ENCODE measurements at regions not wholly inside any gene's neighbourhood (a gene's known extent, or its start where the extent isn't known, plus 50 kb on each side); places are given as distances from the start of the nearest gene placed in this dataset.
"Not testable (repeated sequence)": the region's sequence is repeated elsewhere in the genome, so short reads cannot be mapped to it uniquely, and the experiment has no call there.

- no peak for DNase-seq (ENCODE audit: low spot score in 2 of 2)
- no peaks in the 10 kb centered on the region for H3K9me3 ChIP-seq
- H3K4me3 ChIP-seq: no peak overlapping the region
- no peaks in the 10 kb centered on the region for H3K4me1 ChIP-seq
- no peaks in the 10 kb centered on the region; the same call in none of the 2 replicates for H3K27me3 ChIP-seq (ENCODE audit: low read depth)
- H3K36me3 ChIP-seq (replicated peaks): no peaks in the 10 kb centered on the region
- in situ Hi-C loops (cut with MboI; ENCODE audit: low sequenced_read_pairs): no loop called here
These were observed 102.1 kb upstream of the NT5E start for GRCh38 chr6:85347812-85348211.

DNA sequence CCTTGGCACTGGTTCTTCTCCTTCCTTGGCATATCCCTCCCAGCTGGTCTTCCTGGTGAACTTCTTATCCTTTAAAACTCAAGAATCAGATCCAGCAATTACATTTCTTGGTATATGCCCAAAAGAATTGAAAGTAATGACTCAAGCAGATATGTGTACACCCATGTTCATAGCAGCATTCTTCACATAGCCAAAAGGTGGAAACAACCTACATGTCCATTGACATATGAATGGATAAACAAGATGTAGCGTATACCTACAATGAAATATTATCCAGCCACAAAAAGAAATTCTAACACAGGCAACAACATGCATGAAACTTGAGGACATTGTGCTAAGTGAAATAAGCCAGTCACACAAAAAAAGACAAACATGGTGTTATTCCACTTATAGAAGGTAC lies 103.7 kb upstream of the NT5E start:
- H3K4me1 ChIP-seq: no peaks in the 10 kb centered on the region
- H3K9me3 ChIP-seq: no peaks in the 10 kb centered on the region
- in situ Hi-C loops (cut with MboI; ENCODE audit: low sequenced_read_pairs): no loop called here
- H3K36me3 ChIP-seq (replicated peaks): no peaks in the 10 kb centered on the region
- H3K4me3 ChIP-seq: no peak overlapping the region
- no peaks in the 10 kb centered on the region; the same call in 1 of the 2 replicates for H3K27me3 ChIP-seq (ENCODE audit: low read depth)
- DNase-seq (ENCODE audit: low spot score in 2 of 2): no peak

DNA sequence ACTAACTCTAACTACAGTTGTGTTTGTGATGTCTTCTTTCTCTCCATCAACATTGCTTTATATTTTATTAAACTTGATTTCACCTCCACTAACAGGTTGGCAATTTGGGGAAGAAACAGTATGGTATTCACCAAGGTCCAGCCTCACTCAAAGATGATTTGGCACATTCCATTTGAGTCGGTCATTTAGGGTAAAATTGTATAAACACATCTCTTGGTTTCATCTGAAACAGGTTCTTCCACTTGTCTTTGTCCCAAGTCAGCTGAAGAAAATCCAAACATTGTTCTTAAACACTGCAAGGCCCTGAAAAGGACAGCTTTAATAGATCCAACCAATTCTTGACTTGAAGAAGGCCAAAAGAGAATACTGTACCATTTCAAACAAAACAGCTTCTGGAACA lies 104.9 kb upstream of the NT5E start:
- Histone ChIP-seq H3K27me3 (ENCODE audit: low read depth) (no peaks in the 10 kb centered on the region; the same call in 1 of the 2 replicates), H3K9me3 (no peaks in the 10 kb centered on the region), H3K4me1 (no peaks in the 10 kb centered on the region), H3K4me3 (no peak overlapping the region), H3K36me3 (replicated peaks) (no peaks in the 10 kb centered on the region)
- DNase-seq (ENCODE audit: low spot score in 2 of 2): no peak
- in situ Hi-C loops (cut with MboI; ENCODE audit: low sequenced_read_pairs): no loop called here

DNA sequence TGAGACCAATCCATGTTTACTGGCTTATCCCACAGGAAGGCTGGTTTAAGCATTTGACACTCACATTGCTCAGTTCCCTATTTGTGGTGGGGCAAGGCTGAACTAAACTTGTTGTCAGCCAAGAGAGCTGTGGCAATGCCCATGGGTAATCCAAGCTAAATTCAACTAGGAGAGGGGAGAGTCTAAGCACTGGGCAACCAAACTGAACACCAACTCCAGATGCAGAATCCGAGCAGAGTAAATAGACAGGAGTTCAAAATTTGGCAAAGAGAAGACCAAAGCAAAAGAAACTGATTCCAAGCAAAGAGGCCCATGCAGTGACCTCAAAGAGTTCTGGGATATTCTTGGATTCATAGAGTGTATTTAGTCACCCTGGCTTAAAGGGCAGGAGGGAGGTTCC lies 106.5 kb upstream of the NT5E start:
- H3K27me3 ChIP-seq (ENCODE audit: low read depth): no peaks in the 10 kb centered on the region; the same call in 1 of the 2 replicates
- H3K4me3 ChIP-seq: no peak overlapping the region
- H3K9me3 ChIP-seq: no peaks in the 10 kb centered on the region
- no peak for DNase-seq (ENCODE audit: low spot score in 2 of 2)
- H3K36me3 ChIP-seq (replicated peaks): no peaks in the 10 kb centered on the region
- H3K4me1 ChIP-seq: no peaks in the 10 kb centered on the region
- in situ Hi-C loops (cut with MboI; ENCODE audit: low sequenced_read_pairs): no loop called here

- H3K4me1 ChIP-seq: no peaks in the 10 kb centered on the region
- H3K9me3 ChIP-seq: no peaks in the 10 kb centered on the region
- H3K27me3 ChIP-seq (ENCODE audit: low read depth): no peaks in the 10 kb centered on the region
- DNase-seq (ENCODE audit: low spot score in 2 of 2): no peak
- in situ Hi-C loops (cut with MboI; ENCODE audit: low sequenced_read_pairs): no loop called here
- H3K36me3 ChIP-seq (replicated peaks): no peaks in the 10 kb centered on the region
- no peak overlapping the region for H3K4me3 ChIP-seq
These were observed 120.7 kb upstream of the NT5E start for GRCh38 chr6:85329196-85329595.

GRCh38 chr6:85325811-85326210 lies 124.1 kb upstream of the NT5E start:
- H3K36me3 ChIP-seq (replicated peaks); in situ Hi-C loops (cut with MboI; ENCODE audit: low sequenced_read_pairs); H3K9me3 ChIP-seq; DNase-seq (ENCODE audit: low spot score in 2 of 2); H3K27me3 ChIP-seq (ENCODE audit: low read depth); H3K4me1 ChIP-seq; H3K4me3 ChIP-seq: not testable (repeated sequence)

- Histone ChIP-seq H3K27me3 (ENCODE audit: low read depth) (no peaks in the 10 kb centered on the region), H3K4me1 (no peaks in the 10 kb centered on the region), H3K4me3 (no peak overlapping the region), H3K36me3 (replicated peaks) (no peaks in the 10 kb centered on the region), H3K9me3 (no peaks in the 10 kb centered on the region)
- peak; percentile 25 to 87 for DNase-seq (ENCODE audit: low spot score in 2 of 2)
- in situ Hi-C loops (cut with MboI; ENCODE audit: low sequenced_read_pairs): no loop called here
These were observed 126.3 kb upstream of the NT5E start for GRCh38 chr6:85323435-85324040.

- Histone ChIP-seq H3K4me1 (no peaks in the 10 kb centered on the region), H3K4me3 (no peak overlapping the region), H3K9me3 (no peaks in the 10 kb centered on the region), H3K36me3 (replicated peaks) (no peaks in the 10 kb centered on the region), H3K27me3 (ENCODE audit: low read depth) (no peaks in the 10 kb centered on the region)
- DNase-seq (ENCODE audit: low spot score in 2 of 2): no peak
- in situ Hi-C loops (cut with MboI; ENCODE audit: low sequenced_read_pairs): no loop called here
These were observed 127.3 kb upstream of the NT5E start for GRCh38 chr6:85322446-85323105.

DNA sequence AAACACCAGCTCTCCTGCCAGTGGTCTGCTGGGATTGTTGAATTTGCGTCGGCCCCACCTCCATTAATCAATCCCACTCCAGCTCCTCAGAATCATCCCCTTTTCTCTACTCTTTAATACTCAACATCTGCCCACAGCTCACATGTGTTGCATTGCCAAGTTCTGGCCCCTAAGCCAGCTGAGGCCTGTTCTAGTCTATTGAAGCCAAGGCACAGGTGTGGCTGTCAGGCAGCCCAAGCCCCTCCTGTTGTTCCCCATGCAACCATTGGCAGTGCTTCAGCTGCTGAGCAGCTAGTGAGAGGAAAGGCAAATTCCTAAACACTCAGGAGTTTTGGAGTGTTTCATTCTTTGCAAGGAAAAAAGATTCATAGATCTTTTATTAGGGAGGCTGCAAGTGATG lies 128.0 kb upstream of the NT5E start:
- H3K36me3 ChIP-seq (replicated peaks): no peaks in the 10 kb centered on the region
- no peak overlapping the region for H3K4me3 ChIP-seq
- no peaks in the 10 kb centered on the region for H3K4me1 ChIP-seq
- no peaks in the 10 kb centered on the region for H3K27me3 ChIP-seq (ENCODE audit: low read depth)
- no peak for DNase-seq (ENCODE audit: low spot score in 2 of 2)
- H3K9me3 ChIP-seq: no peaks in the 10 kb centered on the region
- in situ Hi-C loops (cut with MboI; ENCODE audit: low sequenced_read_pairs): no loop called here

- H3K36me3 ChIP-seq (replicated peaks): no peaks in the 10 kb centered on the region
- DNase-seq (ENCODE audit: low spot score in 2 of 2): no peak
- no peaks in the 10 kb centered on the region for H3K27me3 ChIP-seq (ENCODE audit: low read depth)
- H3K4me3 ChIP-seq: no peak overlapping the region
- no peaks in the 10 kb centered on the region for H3K9me3 ChIP-seq
- H3K4me1 ChIP-seq: no peaks in the 10 kb centered on the region
- in situ Hi-C loops (cut with MboI; ENCODE audit: low sequenced_read_pairs): no loop called here
These were observed 135.3 kb upstream of the NT5E start for GRCh38 chr6:85314586-85314985.

GRCh38 chr6:85300581-85300980 lies 149.3 kb upstream of the NT5E start:
- Histone ChIP-seq H3K4me3 (no peak overlapping the region), H3K4me1 (no peaks in the 10 kb centered on the region), H3K36me3 (replicated peaks) (no peaks in the 10 kb centered on the region), H3K9me3 (no peaks in the 10 kb centered on the region), H3K27me3 (ENCODE audit: low read depth) (no peaks in the 10 kb centered on the region)
- in situ Hi-C loops (cut with MboI; ENCODE audit: low sequenced_read_pairs): no loop called here
- no peak for DNase-seq (ENCODE audit: low spot score in 2 of 2)

DNA sequence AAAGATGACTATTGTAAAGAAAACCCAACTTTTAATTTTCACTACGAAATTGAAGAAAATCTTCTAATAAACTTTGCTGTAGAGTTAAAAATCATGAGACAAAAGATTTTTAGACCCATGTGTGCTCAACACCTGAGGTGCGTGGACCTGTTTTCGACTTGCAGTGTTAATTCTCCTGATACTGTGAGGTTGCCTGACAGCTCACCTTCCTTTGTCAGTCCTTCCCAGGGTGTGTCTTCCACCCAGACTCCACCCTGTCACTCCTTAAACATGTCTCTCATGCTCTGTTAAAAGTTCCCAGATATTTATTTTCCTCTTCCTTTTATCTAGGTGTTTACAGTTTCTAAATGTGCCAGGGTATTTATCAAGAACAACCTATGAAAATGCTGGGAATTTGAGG lies 151.3 kb upstream of the NT5E start:
- in situ Hi-C loops (cut with MboI; ENCODE audit: low sequenced_read_pairs): no loop called here
- Histone ChIP-seq H3K9me3 (no peaks in the 10 kb centered on the region), H3K4me1 (no peaks in the 10 kb centered on the region), H3K27me3 (ENCODE audit: low read depth) (no peaks in the 10 kb centered on the region), H3K4me3 (no peak overlapping the region), H3K36me3 (replicated peaks) (no peaks in the 10 kb centered on the region)
- no peak for DNase-seq (ENCODE audit: low spot score in 2 of 2)

- Histone ChIP-seq H3K4me3 (no peak overlapping the region), H3K36me3 (replicated peaks) (no peaks in the 10 kb centered on the region), H3K9me3 (no peaks in the 10 kb centered on the region), H3K4me1 (no peaks in the 10 kb centered on the region), H3K27me3 (ENCODE audit: low read depth) (no peaks in the 10 kb centered on the region)
- DNase-seq (ENCODE audit: low spot score in 2 of 2): no peak
- in situ Hi-C loops (cut with MboI; ENCODE audit: low sequenced_read_pairs): no loop called here
These were observed 158.6 kb upstream of the NT5E start for GRCh38 chr6:85291326-85291725.

DNA sequence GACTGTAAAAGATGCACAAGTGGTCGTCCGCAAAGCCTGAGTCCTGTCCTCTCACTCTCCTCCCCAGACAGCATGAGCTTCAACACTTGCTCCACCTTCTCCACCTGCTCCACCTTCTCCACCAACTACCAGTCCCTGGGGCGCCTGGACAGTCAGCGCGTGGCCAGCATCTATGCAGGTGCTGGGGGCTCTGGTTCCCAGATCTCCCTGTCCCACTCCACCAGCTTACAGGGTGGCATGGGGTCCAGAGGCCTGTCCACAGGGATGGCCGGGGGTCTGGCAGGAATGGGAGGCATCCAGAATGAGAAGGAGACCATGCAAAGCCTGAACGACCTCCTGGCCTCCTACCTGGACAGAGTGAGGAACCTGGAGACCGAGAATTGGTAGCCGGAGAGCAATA lies 162.2 kb upstream of the NT5E start:
- in situ Hi-C loops (cut with MboI; ENCODE audit: low sequenced_read_pairs): no loop called here
- H3K9me3 ChIP-seq: no peaks in the 10 kb centered on the region

DNA sequence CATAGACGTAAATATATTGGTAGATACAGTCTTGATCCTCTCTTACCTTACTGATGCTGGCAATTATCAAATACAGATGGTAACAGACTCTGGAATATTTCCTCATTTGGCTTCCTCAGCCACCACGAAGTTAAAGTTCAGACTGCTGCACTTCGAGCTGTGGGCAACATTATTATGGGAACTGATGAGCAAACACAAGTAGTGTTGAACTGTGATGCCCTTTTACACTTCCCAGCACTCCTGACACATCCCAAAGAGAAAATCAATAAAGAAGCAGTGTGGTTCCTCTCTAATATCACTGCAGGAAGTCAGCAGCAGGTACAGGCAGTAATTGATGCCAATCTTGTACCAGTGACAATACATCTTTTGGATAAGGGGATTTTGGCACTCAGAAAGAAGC lies 162.7 kb upstream of the NT5E start:
- Histone ChIP-seq H3K4me3 (no peak overlapping the region), H3K9me3 (no peaks in the 10 kb centered on the region), H3K27me3 (ENCODE audit: low read depth) (no peaks in the 10 kb centered on the region), H3K4me1 (no peaks in the 10 kb centered on the region), H3K36me3 (replicated peaks) (no peaks in the 10 kb centered on the region)
- in situ Hi-C loops (cut with MboI; ENCODE audit: low sequenced_read_pairs): no loop called here
- DNase-seq (ENCODE audit: low spot score in 2 of 2): no peak

More for the DNA sequence above, 162.2 kb upstream of the NT5E start:
- Histone ChIP-seq H3K27me3 (ENCODE audit: low read depth) (no peaks in the 10 kb centered on the region), H3K4me1 (no peaks in the 10 kb centered on the region), H3K4me3 (no peak overlapping the region), H3K36me3 (replicated peaks) (no peaks in the 10 kb centered on the region)
- no peak for DNase-seq (ENCODE audit: low spot score in 2 of 2)
